Kidney (tissue), 13 donors: ENCODE measurements at regions not wholly inside any gene's neighbourhood (a gene's known extent, or its start where the extent isn't known, plus 50 kb on each side); places are given as distances from the start of the nearest gene placed in this dataset.
"Not testable (repeated sequence)": the region's sequence is repeated elsewhere in the genome, so short reads cannot be mapped to it uniquely, and the experiment has no call there.

Experiments
- DNase-seq, 5 donors: peaks; one replicate each; pipeline ENCODE4 v3.0.0-alpha.2; 2013 to 2020
- FAIRE-seq: peaks from 2 replicates; lab custom pipeline; 2012; peaks lifted over from hg19 to GRCh38; lab: Jason Lieb, UNC
- H3K27ac ChIP-seq, 2 donors: one replicate each; pipeline ENCODE4 v1.7.0; 2013; ENCODE audit warnings: low read depth in 2 of 2, low read length in 2 of 2, inconsistent platforms in 1 of 2
- H3K27me3 ChIP-seq: one replicate; pipeline ENCODE4 v1.7.1; 2013; ENCODE audit warnings: low read length, inconsistent platforms; ENCODE audit not compliant: control insufficient read depth, insufficient read depth
- H3K36me3 ChIP-seq, 3 donors: one replicate each; pipeline versions ENCODE4 v1.7.0 to v1.7.1; 2013; ENCODE audit warnings: low read length in 3 of 3, control low read depth in 1 of 3, inconsistent platforms in 1 of 3; ENCODE audit not compliant: insufficient read depth in 3 of 3, control insufficient read depth in 2 of 3
- H3K4me1 ChIP-seq, 3 donors: one replicate each; pipeline versions ENCODE4 v1.7.0 to v1.7.1; 2013; ENCODE audit warnings: low read length in 3 of 3, inconsistent platforms in 1 of 3, low read depth in 1 of 3; ENCODE audit not compliant: control insufficient read depth in 2 of 3, insufficient read depth in 2 of 3
- H3K4me3 ChIP-seq, 3 donors: one replicate each; pipeline versions ENCODE4 v1.7.0 to v1.8.1; 2013; ENCODE audit warnings: low read length in 3 of 3, control low read depth in 1 of 3, inconsistent platforms in 1 of 3
- H3K9ac ChIP-seq, 3 donors: one replicate each; pipeline versions ENCODE4 v1.7.0 to v1.7.1; 2013; ENCODE audit warnings: low read length in 3 of 3, control low read depth in 1 of 3, inconsistent platforms in 1 of 3
- H3K9me3 ChIP-seq, 3 donors: one replicate each; pipeline versions ENCODE4 v1.7.0 to v1.7.1; 2013; ENCODE audit warnings: low read length in 3 of 3, control low read depth in 1 of 3, inconsistent platforms in 1 of 3; ENCODE audit not compliant: control insufficient read depth in 2 of 3, insufficient read depth in 1 of 3
- CTCF ChIP-seq: IDR thresholded peaks from 3 replicates; pipeline ENCODE4 v1.5.1; 2012; ENCODE audit warnings: mild to moderate bottlenecking, moderate library complexity, borderline replicate concordance; ENCODE audit not compliant: insufficient read depth; ENCODE audit errors: extremely low read depth
- intact Hi-C: fragments of 100-400 bp; cut with DNase I; formaldehyde crosslinking; loops from one replicate; pipeline ENCODE4 v1.11.1; 2022
- donor health status: control.
- donor health status: control.
- donor health status: control.
- donor health status: control.
- donor health status: control.
- donor health status: DM: yes; HTN: yes; CAD: no.
- donor health status: Normal renal cell carcinoma (clear cell type).

DNA sequence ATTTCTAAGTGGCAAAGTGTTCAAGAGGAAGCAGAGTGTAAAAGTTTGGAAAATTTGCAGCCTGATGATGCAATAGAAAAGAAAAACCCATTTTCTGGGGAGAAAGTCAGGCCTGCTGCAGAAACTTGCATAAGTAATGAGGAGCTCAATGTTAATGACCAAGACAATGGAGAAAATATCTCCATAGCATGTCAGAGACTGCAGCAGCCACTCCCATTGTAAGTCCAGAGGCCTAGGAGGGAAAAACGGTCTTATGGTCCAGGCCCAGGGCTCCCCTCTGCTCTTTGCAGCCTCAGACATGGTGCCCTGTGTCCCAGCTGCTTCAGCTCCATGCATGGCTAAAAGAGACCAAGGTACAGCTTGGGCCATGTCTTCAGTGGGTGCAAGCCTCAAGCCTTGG lies 96.6 kb upstream of the GMNC start:
- Histone ChIP-seq H3K36me3 (no peaks in the 10 kb centered on the region), H3K9me3 (no peaks in the 10 kb centered on the region), H3K27me3 (no peaks in the 10 kb centered on the region), H3K4me3 (no peak overlapping the region), H3K27ac (no peak overlapping the region), H3K9ac (no peak overlapping the region), H3K4me1 (no peaks in the 10 kb centered on the region)
- FAIRE-seq (no peak), DNase-seq (no peak)
- intact Hi-C loops = no loop called here
- TF ChIP-seq CTCF = no peak

GRCh38 chr3:190941694-190942260 lies 79.3 kb upstream of the GMNC start:
- Histone ChIP-seq H3K9me3 (no peaks in the 10 kb centered on the region), H3K4me1 (no peaks in the 10 kb centered on the region), H3K4me3 (no peak overlapping the region), H3K9ac (no peak overlapping the region), H3K27me3 (no peaks in the 10 kb centered on the region), H3K27ac (no peak overlapping the region), H3K36me3 (no peaks in the 10 kb centered on the region)
- no peak for DNase-seq
- no peak for FAIRE-seq
- no peak for TF ChIP-seq CTCF
- intact Hi-C loops = no loop called here

DNA sequence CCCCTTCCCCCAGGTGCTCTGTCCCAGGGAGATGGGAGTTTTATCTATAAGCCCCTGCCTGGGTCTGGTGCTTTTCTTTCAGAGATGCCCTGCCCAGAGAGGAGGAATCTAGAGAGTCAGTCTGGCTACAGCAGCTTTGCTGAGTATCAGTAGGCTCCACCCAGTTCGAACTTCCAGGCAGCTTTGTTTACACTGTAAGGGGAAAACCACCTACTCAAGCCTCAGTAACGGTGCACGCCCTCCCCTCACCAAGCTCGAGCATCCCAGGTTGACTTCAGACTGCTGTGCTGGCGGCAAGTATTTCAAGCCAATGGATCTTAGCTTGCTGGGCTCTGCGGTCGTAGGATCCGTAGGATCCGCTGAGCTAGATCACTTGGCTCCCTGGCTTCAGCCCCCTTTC lies 72.1 kb upstream of the GMNC start:
- H3K9ac ChIP-seq, H3K4me3 ChIP-seq, DNase-seq, H3K27ac ChIP-seq, FAIRE-seq, H3K4me1 ChIP-seq, H3K27me3 ChIP-seq, H3K9me3 ChIP-seq, intact Hi-C loops, H3K36me3 ChIP-seq: not testable (repeated sequence)

DNA sequence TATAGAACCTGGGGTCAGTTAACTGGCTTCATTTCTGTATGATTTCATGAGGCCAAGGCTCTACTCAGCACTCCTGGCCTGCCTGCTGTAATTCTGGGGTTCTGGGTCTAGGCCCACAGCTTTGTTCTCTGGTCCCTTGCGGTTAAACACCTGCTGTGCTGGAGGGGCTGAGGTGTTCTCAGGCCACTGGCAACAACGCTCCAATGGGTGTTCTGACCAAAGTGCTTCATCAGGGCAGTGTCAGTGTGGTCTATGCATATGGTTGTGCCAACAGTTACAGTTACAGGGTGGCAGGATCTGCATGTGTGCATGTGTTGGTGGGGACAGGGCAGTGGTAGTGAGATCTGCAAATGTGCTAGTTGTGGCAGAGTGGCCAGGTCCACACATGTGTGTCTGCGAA lies 64.1 kb upstream of the GMNC start:
- no peak for FAIRE-seq
- no peaks in the 10 kb centered on the region for H3K27me3 ChIP-seq
- DNase-seq = no peak
- no peaks in the 10 kb centered on the region for H3K36me3 ChIP-seq
- no peaks in the 10 kb centered on the region for H3K4me1 ChIP-seq
- intact Hi-C loops = no loop called here
- H3K9ac ChIP-seq = no peak overlapping the region
- TF ChIP-seq CTCF = no peak
- no peak overlapping the region for H3K27ac ChIP-seq
- no peaks in the 10 kb centered on the region for H3K9me3 ChIP-seq
- H3K4me3 ChIP-seq = no peak overlapping the region
